Activated naive CD4-positive, alpha-beta T cell treated with anti-CD3 and anti-CD28 coated beads, Interleukin-2, amount 50 U/mL, for 72 hours (primary cell): ENCODE measurements at regions not wholly inside any gene's neighbourhood (a gene's known extent, or its start where the extent isn't known, plus 50 kb on each side); places are given as distances from the start of the nearest gene placed in this dataset.

Source experiments
- ATAC-seq, 2 donors: fragments of 150-1000 bp; cut with Tn5 transposase; 2 replicates each; pipeline ENCODE4 v1.10.0; 2021; ENCODE audit warnings: mild to moderate bottlenecking in 2 of 2, moderate library complexity in 2 of 2
- DNase-seq, 2 donors: peaks; one replicate each; pipeline ENCODE4 v3.0.0; 2021 to 2022; ENCODE audit warnings: low spot score in 2 of 2
- H3K27ac Mint-ChIP-seq, 2 donors: one replicate each; pipeline ENCODE4 v1.8.0; 2022; ENCODE audit warnings: mild to moderate bottlenecking in 2 of 2, mixed read lengths in 2 of 2
- H3K36me3 Mint-ChIP-seq, 2 donors: one replicate each; pipeline ENCODE4 v1.8.0; 2022; ENCODE audit warnings: mixed read lengths in 2 of 2
- H3K9me3 Mint-ChIP-seq, 2 donors: one replicate each; pipeline ENCODE4 v1.8.0; 2022; ENCODE audit warnings: mixed read lengths in 2 of 2

GRCh38 chr10:120998782-120999285 is 147.7 kb downstream of the WDR11 start:
- Mint-ChIP-seq H3K27ac (no peak overlapping the region), H3K36me3 (no peaks in the 10 kb centered on the region), H3K9me3 (peaks cover 9 to 10% of the 10 kb centered on the region in 2 donors)
- no peak for ATAC-seq
- no peak for DNase-seq

DNA sequence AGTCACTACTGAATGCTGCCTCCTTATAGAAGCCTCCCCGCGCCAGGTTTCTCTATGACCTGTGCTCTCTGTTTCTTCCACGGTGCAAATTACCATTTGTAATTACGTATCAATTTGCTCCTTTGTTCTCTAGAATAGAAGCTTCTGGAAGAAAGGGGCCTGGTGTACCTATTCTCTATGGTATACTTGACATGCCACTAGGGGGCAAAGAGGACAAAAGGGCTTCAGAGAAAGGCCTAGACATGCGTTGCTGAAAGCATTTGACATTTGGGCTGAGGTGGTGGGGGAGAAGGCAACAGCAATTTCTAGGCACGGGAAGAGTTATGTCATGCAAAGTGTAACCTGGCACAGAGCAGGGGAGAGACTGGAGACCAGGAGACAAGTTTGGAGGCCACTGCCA is 148.7 kb downstream of the WDR11 start:
- no peak for DNase-seq
- ATAC-seq: no peak
- no peak overlapping the region for H3K27ac Mint-ChIP-seq
- H3K9me3 Mint-ChIP-seq: peaks cover 13 to 19% of the 10 kb centered on the region in 2 donors
- peaks cover 0 to 4% of the 10 kb centered on the region in 2 donors for H3K36me3 Mint-ChIP-seq

DNA sequence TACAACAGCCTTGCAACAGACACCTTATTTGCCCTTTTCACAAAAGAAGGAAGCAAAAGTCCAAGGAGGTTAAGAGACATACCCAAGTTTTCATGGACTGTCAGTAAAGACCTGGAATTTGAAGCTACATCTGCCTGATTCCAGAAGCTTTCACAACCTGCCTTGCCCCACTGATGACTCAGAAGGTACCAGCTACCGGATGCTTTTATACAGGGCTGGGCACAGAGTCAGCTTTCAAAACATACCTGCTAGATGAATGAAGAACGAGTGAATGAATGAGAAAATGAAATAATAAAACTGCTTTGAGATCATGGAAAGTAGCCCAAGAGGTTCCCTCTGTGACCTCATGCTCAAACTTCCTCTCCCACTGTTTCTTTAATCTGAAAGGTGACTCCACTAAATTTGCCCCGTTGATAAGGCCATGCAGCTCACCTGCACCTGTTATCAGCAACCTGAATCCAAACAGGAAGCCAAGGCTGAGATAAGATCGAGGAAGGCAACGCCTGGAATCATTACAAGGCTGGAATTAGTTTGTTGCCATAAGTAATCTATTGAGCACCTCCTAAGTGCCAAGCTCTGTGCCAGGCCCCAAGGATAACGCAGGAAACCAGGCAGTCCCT is 151.5 kb downstream of the WDR11 start:
- Mint-ChIP-seq H3K27ac (no peak overlapping the region), H3K9me3 (peaks cover 20 to 24% of the 10 kb centered on the region in 2 donors), H3K36me3 (peaks cover 0 to 12% of the 10 kb centered on the region in 2 donors)
- DNase-seq: no peak
- no peak for ATAC-seq

GRCh38 chr10:121005948-121006587 is 154.9 kb downstream of the WDR11 start:
- Mint-ChIP-seq H3K27ac (no peak overlapping the region), H3K36me3 (peaks cover 0 to 17% of the 10 kb centered on the region in 2 donors), H3K9me3 (peaks cover 29 to 32% of the 10 kb centered on the region in 2 donors)
- no peak for DNase-seq
- no peak for ATAC-seq

GRCh38 chr10:121007264-121007663 is 156.1 kb downstream of the WDR11 start:
- DNase-seq (no peak), ATAC-seq (no peak)
- no peak overlapping the region for H3K27ac Mint-ChIP-seq
- peaks cover 0 to 17% of the 10 kb centered on the region in 2 donors for H3K36me3 Mint-ChIP-seq
- H3K9me3 Mint-ChIP-seq: peaks cover 29% of the 10 kb centered on the region in 2 donors

- Mint-ChIP-seq H3K27ac (no peak overlapping the region), H3K36me3 (peaks cover 0 to 7% of the 10 kb centered on the region in 2 donors), H3K9me3 (peaks cover 20 to 28% of the 10 kb centered on the region in 2 donors)
- ATAC-seq: no peak
- DNase-seq: no peak
Measured at GRCh38 chr10:121015916-121016315, 164.8 kb downstream of the WDR11 start.

DNA sequence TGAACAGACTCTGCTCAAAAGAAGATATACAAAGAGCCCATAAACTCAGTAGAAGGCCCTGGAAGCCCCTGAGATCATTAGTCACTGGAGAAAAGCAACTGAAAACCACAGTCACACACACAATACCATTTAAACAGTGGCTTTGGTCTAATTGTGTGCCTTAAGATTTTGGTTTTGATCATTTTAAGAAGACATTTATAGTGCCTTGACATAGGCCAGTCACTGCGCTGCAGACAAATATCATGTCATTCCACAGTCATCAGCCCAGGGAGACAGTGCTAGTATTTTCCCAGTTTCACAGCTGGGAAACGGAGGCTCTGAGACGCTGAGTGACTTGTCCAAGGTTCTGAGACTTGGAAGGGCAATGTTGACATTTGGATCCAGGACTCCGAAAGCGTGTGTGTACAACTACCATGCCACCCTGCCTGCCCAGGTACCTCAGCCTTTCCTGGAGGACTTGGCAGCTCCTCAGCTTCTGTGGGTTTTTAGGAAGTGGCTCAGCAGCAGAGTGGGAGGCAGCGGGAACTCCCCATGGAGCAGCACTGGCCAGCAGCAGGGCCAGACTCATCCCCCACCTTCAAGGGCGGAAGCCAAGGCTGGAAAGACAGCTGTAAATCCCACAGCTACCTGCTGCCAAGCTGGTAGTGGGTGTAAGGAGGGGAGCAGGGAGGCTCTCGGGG is 173.9 kb downstream of the WDR11 start:
- Mint-ChIP-seq H3K27ac (no peak overlapping the region), H3K9me3 (peaks cover 0 to 3% of the 10 kb centered on the region in 2 donors)
- ATAC-seq: no peak

DNA sequence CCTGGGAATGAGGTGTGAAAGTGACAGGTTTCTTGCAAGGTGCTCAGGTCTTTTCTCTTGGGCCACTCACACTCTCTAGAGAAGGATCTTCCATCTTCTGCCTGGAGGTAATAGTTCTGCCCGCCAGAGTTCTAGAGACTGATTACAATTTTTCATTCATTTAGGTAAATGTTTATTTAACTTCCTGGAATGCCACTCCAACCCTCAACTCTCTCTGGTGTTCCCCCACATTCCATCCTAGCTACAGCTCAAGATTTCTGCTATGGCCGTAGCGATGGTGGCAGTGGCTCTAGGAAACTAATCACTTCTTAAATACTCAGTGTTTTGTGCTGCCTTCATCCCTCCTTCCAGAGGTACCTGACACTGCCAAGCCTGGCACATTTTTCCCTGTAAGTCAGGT is 174.6 kb downstream of the WDR11 start:
- no peak for DNase-seq
- Mint-ChIP-seq H3K36me3 (no peaks in the 10 kb centered on the region), H3K9me3 (peaks cover 0 to 3% of the 10 kb centered on the region in 2 donors), H3K27ac (no peak overlapping the region)
- no peak for ATAC-seq

More for the DNA sequence above, 173.9 kb downstream of the WDR11 start:
- no peak for DNase-seq
- peaks cover 0 to 4% of the 10 kb centered on the region in 2 donors for H3K36me3 Mint-ChIP-seq

GRCh38 chr10:121027371-121027770 is 176.2 kb downstream of the WDR11 start:
- Mint-ChIP-seq H3K9me3 (no peaks in the 10 kb centered on the region), H3K36me3 (no peaks in the 10 kb centered on the region), H3K27ac (no peak overlapping the region)
- DNase-seq (no peak), ATAC-seq (no peak)

DNA sequence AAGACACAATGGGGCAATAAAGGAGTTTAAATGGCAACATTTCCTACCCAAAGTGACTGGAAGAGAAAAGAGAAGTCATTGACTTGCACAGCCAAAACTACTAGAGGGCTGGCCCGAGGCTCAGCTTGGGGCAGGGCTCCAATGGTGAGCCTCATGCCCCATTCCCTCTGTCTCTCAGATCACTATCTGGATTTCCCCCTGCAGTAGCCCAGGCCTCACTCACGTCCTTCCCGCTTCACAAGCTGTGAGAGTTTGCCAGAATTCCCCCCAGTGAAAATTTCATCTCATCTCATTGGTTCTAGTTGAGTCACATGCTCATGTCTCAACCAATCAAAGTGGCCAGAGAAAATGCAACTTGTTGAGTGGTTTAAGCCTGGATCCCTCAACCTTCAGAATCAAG is 181.3 kb downstream of the WDR11 start:
- no peak for ATAC-seq
- Mint-ChIP-seq H3K36me3 (no peaks in the 10 kb centered on the region), H3K27ac (no peak overlapping the region), H3K9me3 (no peaks in the 10 kb centered on the region)
- no peak for DNase-seq

GRCh38 chr10:121033366-121033765 is 182.2 kb downstream of the WDR11 start:
- ATAC-seq (no peak), DNase-seq (no peak)
- no peak overlapping the region for H3K27ac Mint-ChIP-seq
- no peaks in the 10 kb centered on the region for H3K36me3 Mint-ChIP-seq
- H3K9me3 Mint-ChIP-seq: no peaks in the 10 kb centered on the region

- DNase-seq: no peak
- H3K9me3 Mint-ChIP-seq: no peaks in the 10 kb centered on the region
- no peak for ATAC-seq
- H3K36me3 Mint-ChIP-seq: no peaks in the 10 kb centered on the region
- no peak overlapping the region for H3K27ac Mint-ChIP-seq
Measured at GRCh38 chr10:121036431-121036830, 185.3 kb downstream of the WDR11 start.

DNA sequence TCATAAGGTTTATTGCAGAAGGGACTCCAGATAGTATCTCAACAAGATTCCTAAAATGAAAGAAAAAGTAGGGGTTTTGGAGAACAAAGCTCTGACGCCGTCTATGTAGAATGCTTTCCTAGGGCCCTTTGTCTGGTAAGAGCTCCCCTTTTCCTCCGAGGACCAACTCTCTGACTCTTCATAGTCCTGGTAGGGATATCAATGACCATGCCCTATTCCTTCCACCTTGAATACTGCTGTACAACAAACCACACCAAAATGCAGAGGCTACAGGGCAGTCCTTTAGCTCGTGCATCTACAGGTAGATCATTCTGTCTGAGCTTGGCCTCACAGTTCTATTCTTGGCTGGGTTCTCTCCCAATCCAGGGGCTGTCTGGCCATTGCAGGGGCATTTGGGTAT is 190.3 kb downstream of the WDR11 start:
- H3K36me3 Mint-ChIP-seq: no peaks in the 10 kb centered on the region
- no peak for ATAC-seq
- DNase-seq: no peak

DNA sequence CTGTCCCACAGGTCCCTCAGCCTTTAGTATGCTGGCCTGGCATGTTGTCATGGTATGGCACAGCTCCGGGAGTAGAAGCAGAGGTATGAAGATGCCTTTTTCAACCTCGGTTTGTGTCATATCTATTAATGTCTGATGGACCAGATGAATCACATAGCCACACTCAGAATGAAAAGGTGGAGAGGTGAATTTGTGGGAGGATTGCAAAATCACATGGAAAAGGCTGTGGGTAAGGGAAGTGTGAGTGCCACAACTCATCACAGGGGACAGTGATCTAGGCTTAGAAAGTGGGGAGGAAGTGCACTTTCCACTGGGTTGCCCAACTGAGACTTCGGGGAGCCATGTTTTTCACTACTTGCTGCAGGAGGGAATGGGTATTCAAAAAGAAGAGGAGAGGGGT is 190.7 kb downstream of the WDR11 start:
- DNase-seq: no peak
- Mint-ChIP-seq H3K36me3 (no peaks in the 10 kb centered on the region), H3K27ac (no peak overlapping the region), H3K9me3 (no peaks in the 10 kb centered on the region)
- ATAC-seq: no peak

More for the DNA sequence above, 190.3 kb downstream of the WDR11 start:
- Mint-ChIP-seq H3K27ac (no peak overlapping the region), H3K9me3 (no peaks in the 10 kb centered on the region)

DNA sequence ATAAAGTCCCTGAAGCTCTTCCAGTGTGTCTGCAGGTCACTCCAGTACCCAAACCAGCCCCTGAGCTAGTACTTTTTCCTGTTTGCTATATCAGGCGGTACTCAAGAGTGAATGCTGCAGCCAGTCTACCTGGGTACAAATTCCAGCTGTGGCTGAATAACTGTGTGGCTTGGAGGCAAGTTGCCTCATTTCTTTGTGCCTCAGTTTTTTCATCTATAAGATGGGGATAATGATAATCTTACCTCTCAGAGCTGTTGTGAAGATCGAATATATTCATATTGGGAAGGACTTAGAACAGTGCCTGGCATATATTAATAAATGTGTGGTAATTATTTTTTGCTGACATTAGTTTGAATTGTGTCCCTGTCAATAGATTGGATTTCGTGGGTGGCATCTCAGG is 191.2 kb downstream of the WDR11 start:
- ATAC-seq (no peak), DNase-seq (no peak)
- Mint-ChIP-seq H3K27ac (no peak overlapping the region), H3K36me3 (no peaks in the 10 kb centered on the region), H3K9me3 (no peaks in the 10 kb centered on the region)

DNA sequence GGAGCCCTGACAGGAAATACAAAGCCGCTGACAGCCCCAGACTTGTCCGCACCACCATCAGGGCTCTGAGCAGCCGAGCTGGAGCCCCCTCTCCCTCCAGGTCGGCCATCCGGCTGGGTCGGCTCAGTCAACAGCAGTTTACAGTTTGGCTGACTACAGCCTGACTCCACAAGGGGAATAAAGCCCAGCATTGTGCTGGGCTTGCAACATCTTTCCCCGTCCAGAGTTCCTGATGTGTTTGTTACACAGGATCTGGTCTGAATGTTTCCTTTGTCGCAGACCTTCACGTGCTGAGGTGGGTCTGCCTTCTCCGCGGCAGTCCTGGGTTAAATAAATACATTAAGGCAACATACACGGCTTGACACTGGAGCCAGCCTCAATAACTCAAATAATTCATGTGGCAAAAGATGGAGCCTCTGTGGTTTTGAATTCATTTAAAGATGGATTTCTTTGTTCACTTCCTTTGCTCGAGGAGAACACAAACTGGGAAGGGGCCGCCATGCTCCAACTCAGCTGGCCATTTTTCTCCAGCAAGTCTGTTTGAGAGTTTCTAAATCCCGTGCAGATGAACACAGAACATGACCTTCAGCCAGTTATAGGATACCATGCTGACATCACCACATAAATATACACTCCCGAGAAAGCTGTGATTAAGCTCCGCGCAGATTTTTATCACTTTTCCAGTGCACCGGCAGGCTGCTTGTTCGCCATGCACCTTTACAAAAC is 192.1 kb downstream of the WDR11 start:
- no peak for DNase-seq
- H3K9me3 Mint-ChIP-seq: no peaks in the 10 kb centered on the region
- H3K36me3 Mint-ChIP-seq: no peaks in the 10 kb centered on the region
- no peak for ATAC-seq
- H3K27ac Mint-ChIP-seq: no peak overlapping the region

DNA sequence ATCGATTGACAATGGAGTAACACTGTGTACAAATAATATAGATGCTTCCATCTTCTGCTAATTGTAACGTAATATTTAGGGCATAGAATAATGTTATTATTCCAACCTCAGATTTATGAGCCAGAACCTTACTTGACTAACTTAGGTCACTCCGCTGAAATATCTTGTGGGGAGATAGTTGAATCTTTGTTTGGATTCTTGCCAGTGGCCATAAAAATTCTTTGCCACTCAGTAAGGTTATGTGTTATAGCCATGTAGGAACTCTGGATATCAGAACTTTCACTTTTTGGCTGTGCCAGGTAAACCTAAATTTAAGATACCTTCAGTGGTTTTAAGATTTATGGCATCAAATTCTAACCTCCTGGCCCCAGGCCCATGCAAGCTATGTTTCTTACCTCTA is 197.6 kb downstream of the WDR11 start:
- H3K9me3 Mint-ChIP-seq: peaks cover 0 to under 1% of the 10 kb centered on the region in 2 donors
- H3K36me3 Mint-ChIP-seq: no peaks in the 10 kb centered on the region
- no peak overlapping the region for H3K27ac Mint-ChIP-seq
- DNase-seq (no peak), ATAC-seq (no peak)
